CD4-positive, alpha-beta T cell (primary cell): ENCODE measurements at regions not wholly inside any gene's neighbourhood (a gene's known extent, or its start where the extent isn't known, plus 50 kb on each side); places are given as distances from the start of the nearest gene placed in this dataset.

Source experiments
- ATAC-seq: fragments of 200-7000 bp; cut with Tn5 transposase; one replicate; pipeline ENCODE4 v1.10.0; 2022; ENCODE audit warnings: mild to moderate bottlenecking; ENCODE audit not compliant: poor library complexity
- CTCF ChIA-PET: fragments of 350-600 bp; sonication (Branson Sonifier 250); formaldehyde crosslinking; loops from one replicate; lab custom pipeline; 2021; ENCODE audit warnings: antibody characterized with exemption, inconsistent platforms; lab: Charles Lee
- POLR2A ChIA-PET: fragments of 350-600 bp; sonication (Branson Sonifier 250); formaldehyde crosslinking; loops from one replicate; lab custom pipeline; 2021; ENCODE audit warnings: antibody characterized with exemption, inconsistent platforms; lab: Charles Lee
- DNase-seq, 14 experiments: peaks; one replicate each; pipeline ENCODE4 v3.0.0-alpha.2; 2013 to 2020; ENCODE audit warnings: mixed read lengths in 2 of 14
- H3K27ac ChIP-seq, 2 donors: one replicate each; pipeline versions ENCODE4 v1.5.1 to v1.7.0; 2013; ENCODE audit warnings: low read length in 2 of 2, low read depth in 1 of 2, mild to moderate bottlenecking in 1 of 2
- H3K27me3 ChIP-seq, 2 experiments: 1 replicate in 1 of 2; 2 replicates in 1 of 2; pipeline versions ENCODE4 v1.6.1 to v1.7.0; 2013; ENCODE audit warnings: low read length in 2 of 2, control low read depth in 1 of 2, mild to moderate bottlenecking in 1 of 2, moderate library complexity in 1 of 2; ENCODE audit not compliant: insufficient read depth in 2 of 2, control insufficient read depth in 1 of 2
- H3K36me3 ChIP-seq: one replicate; pipeline ENCODE4 v1.6.1; 2013; ENCODE audit warnings: low read length, control low read depth; ENCODE audit not compliant: insufficient read depth
- H3K4me1 ChIP-seq: one replicate; pipeline ENCODE4 v1.6.1; 2013; ENCODE audit warnings: low read length, control low read depth; ENCODE audit not compliant: insufficient read depth
- H3K4me3 ChIP-seq: one replicate; pipeline ENCODE4 v1.5.1; 2013; ENCODE audit warnings: mild to moderate bottlenecking, low read length, moderate library complexity
- H3K9me3 ChIP-seq, 2 experiments: 1 replicate in 1 of 2; 2 replicates in 1 of 2; pipeline versions ENCODE4 v1.6.1 to v1.7.0; 2013; ENCODE audit warnings: low read length in 2 of 2, mild to moderate bottlenecking in 2 of 2, control low read depth in 1 of 2, moderate library complexity in 1 of 2; ENCODE audit not compliant: control insufficient read depth in 1 of 2, insufficient read depth in 1 of 2
- H3K27ac Mint-ChIP-seq: one replicate; pipeline ENCODE4 v1.8.0; 2020; ENCODE audit warnings: mixed read lengths
- H3K27me3 Mint-ChIP-seq: one replicate; pipeline ENCODE4 v1.8.0; 2021; ENCODE audit warnings: mixed read lengths
- H3K36me3 Mint-ChIP-seq: one replicate; pipeline ENCODE4 v1.8.0; 2021; ENCODE audit warnings: low read depth, mixed read lengths
- H3K4me1 Mint-ChIP-seq: one replicate; pipeline ENCODE4 v1.8.0; 2021; ENCODE audit warnings: low read depth, mixed read lengths
- H3K4me3 Mint-ChIP-seq: one replicate; pipeline ENCODE4 v1.8.0; 2020; ENCODE audit warnings: mild to moderate bottlenecking, mixed read lengths
- H3K9me3 Mint-ChIP-seq: one replicate; pipeline ENCODE4 v1.8.0; 2020; ENCODE audit warnings: mixed read lengths
- intact Hi-C, 2 experiments: fragments of 100-400 bp; cut with DNase I in 1 of 2; cut with micrococcal nuclease in 1 of 2; formaldehyde crosslinking; loops; one replicate each; pipeline versions ENCODE4 v1.15.1 to v1.9.0; 2023 to 2025; cut with DNase I, micrococcal nuclease
- TF ChIP-seq, protein P1 (sequence below): fragments of 200-600 bp; IDR thresholded peaks from one replicate; pipeline ENCODE4 v1.8.0; 2022; ENCODE audit warnings: antibody characterized with exemption, mild to moderate bottlenecking

DNA sequence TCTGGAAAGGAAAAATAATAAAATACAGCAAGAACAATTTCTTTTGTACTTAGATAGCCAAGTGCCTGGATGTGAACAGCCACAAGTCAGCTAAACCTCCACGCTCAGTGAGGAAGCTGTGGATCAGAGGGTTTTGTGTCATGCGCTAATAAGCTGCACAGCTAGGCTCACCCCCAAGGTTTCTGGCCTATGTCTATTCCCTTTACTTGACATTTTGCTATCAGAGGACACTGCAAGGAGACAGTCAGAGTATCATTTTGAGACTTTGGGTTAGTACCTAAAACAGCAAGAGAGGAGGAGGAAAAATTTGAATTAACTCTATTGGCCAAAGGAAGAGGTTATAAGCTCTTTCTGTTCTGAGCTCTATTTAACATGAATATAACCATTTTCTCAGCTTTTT is 139.3 kb downstream of the KCNJ2 start:
- intact Hi-C loops = no loop called here
- no peak overlapping the region for H3K27ac Mint-ChIP-seq
- no peak for DNase-seq
- H3K4me1 Mint-ChIP-seq = no peaks in the 10 kb centered on the region
- H3K9me3 Mint-ChIP-seq = no peaks in the 10 kb centered on the region
- H3K4me3 ChIP-seq = no peak overlapping the region
- ChIA-PET POLR2A (no interaction called here), CTCF (no interaction called here)
- peaks cover 4% of the 10 kb centered on the region for H3K27me3 Mint-ChIP-seq
- no peak overlapping the region for H3K4me3 Mint-ChIP-seq
- TF ChIP-seq, protein P1, sequence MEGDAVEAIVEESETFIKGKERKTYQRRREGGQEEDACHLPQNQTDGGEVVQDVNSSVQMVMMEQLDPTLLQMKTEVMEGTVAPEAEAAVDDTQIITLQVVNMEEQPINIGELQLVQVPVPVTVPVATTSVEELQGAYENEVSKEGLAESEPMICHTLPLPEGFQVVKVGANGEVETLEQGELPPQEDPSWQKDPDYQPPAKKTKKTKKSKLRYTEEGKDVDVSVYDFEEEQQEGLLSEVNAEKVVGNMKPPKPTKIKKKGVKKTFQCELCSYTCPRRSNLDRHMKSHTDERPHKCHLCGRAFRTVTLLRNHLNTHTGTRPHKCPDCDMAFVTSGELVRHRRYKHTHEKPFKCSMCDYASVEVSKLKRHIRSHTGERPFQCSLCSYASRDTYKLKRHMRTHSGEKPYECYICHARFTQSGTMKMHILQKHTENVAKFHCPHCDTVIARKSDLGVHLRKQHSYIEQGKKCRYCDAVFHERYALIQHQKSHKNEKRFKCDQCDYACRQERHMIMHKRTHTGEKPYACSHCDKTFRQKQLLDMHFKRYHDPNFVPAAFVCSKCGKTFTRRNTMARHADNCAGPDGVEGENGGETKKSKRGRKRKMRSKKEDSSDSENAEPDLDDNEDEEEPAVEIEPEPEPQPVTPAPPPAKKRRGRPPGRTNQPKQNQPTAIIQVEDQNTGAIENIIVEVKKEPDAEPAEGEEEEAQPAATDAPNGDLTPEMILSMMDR = no peak
- no peaks in the 10 kb centered on the region for H3K9me3 ChIP-seq
- no peaks in the 10 kb centered on the region for H3K36me3 ChIP-seq
- ATAC-seq = no peak
- no peak overlapping the region for H3K27ac ChIP-seq
- H3K27me3 ChIP-seq = no peaks in the 10 kb centered on the region
- H3K36me3 Mint-ChIP-seq = no peaks in the 10 kb centered on the region
- H3K4me1 ChIP-seq = no peaks in the 10 kb centered on the region

DNA sequence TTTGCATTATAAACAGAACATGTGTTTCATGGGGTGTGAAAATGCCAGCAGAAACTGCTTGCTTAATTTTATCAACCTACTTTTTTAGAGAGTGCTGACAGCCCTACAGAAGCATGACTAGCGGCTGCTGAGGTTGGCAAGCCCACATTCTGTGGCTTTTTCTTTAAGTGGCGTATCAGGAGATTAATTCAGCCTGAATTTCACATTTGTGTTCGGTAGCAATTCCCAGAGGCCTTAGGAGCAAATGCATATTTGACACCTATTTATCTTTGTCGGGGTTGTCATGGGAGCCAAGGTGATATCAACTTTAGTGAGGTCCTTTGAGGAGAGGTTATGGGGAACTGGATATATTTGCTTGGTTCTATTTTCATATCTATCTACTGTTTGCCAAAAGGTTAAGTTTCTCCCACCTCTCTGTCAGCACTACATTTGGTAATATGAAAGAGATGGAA is 140.9 kb downstream of the KCNJ2 start:
- H3K4me1 Mint-ChIP-seq = no peaks in the 10 kb centered on the region
- no peak overlapping the region for H3K4me3 ChIP-seq
- peaks cover 8% of the 10 kb centered on the region for H3K27me3 Mint-ChIP-seq
- H3K9me3 Mint-ChIP-seq = peaks cover 5% of the 10 kb centered on the region
- no peaks in the 10 kb centered on the region for H3K36me3 Mint-ChIP-seq
- H3K4me3 Mint-ChIP-seq = no peak overlapping the region
- ATAC-seq (no peak), DNase-seq (no peak)
- no peaks in the 10 kb centered on the region for H3K4me1 ChIP-seq
- ChIA-PET POLR2A (no interaction called here), CTCF (no interaction called here)
- no peaks in the 10 kb centered on the region for H3K27me3 ChIP-seq
- H3K36me3 ChIP-seq = no peaks in the 10 kb centered on the region
- TF ChIP-seq, protein P1 = no peak
- H3K27ac ChIP-seq = no peak overlapping the region
- H3K9me3 ChIP-seq = peaks cover 0 to 4% of the 10 kb centered on the region in 2 experiments
- intact Hi-C loops = no loop called here
- H3K27ac Mint-ChIP-seq = no peak overlapping the region

DNA sequence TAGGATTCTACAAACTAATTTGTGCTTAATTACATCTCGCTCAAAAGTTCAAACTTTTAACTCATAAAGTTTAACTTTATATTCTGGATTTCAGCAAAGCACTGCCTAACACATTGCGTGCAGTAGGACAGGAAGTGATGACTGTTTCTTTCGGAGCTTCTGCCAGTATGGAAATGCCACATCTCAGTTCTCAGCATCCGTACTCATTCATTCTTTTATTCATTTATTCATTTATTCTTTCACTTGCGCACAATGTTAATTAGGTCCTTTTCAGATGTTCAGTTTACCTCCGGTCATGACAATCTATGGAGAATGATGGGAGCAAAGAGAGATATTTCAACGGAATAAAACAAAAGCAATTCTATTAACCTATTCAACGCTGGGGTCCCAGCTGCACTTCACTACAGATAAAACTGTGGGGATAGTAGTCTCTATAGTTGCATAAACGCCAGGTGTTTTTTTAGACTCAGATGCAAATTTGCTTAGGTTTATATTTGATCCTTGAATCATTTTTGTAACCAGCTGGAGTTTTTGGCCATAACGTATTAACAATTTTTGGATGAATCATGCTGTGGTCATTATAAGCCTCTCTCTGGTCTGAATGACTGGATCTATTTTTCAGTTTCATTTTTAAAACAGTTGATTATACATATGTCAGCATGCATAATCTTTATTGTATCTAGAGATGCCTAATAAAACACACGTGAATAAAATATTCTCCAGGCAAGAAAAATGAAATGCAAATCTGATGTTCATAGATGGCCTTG is 143.9 kb downstream of the KCNJ2 start:
- Histone ChIP-seq H3K36me3 (no peaks in the 10 kb centered on the region), H3K4me1 (no peaks in the 10 kb centered on the region), H3K9me3 (peaks cover 0 to 4% of the 10 kb centered on the region in 2 experiments), H3K27me3 (no peaks in the 10 kb centered on the region), H3K4me3 (no peak overlapping the region), H3K27ac (no peak overlapping the region)
- POLR2A ChIA-PET = no interaction called here
- H3K4me3 Mint-ChIP-seq = no peak overlapping the region
- no peaks in the 10 kb centered on the region for H3K36me3 Mint-ChIP-seq
- intact Hi-C loops = no loop called here
- H3K27me3 Mint-ChIP-seq = peaks cover 4% of the 10 kb centered on the region
- DNase-seq (peak in 2 of 14 experiments; percentile 9 to 19), ATAC-seq (no peak)
- no peak overlapping the region for H3K27ac Mint-ChIP-seq
- H3K9me3 Mint-ChIP-seq = peaks cover 5% of the 10 kb centered on the region
- CTCF ChIA-PET = no interaction called here
- TF ChIP-seq, protein P1 = no peak
- H3K4me1 Mint-ChIP-seq = no peaks in the 10 kb centered on the region
